ENCODE measurements at regions not wholly inside any gene's neighbourhood (a gene's known extent, or its start where the extent isn't known, plus 50 kb on each side); places are given as distances from the start of the nearest gene placed in this dataset.

- H3K36me3 ChIP-seq: no peaks in the 10 kb centered on the region
- intact Hi-C loops (cut with DNase I): no loop called here
- no peak overlapping the region for H3K4me3 ChIP-seq
- TF ChIP-seq, protein P1, sequence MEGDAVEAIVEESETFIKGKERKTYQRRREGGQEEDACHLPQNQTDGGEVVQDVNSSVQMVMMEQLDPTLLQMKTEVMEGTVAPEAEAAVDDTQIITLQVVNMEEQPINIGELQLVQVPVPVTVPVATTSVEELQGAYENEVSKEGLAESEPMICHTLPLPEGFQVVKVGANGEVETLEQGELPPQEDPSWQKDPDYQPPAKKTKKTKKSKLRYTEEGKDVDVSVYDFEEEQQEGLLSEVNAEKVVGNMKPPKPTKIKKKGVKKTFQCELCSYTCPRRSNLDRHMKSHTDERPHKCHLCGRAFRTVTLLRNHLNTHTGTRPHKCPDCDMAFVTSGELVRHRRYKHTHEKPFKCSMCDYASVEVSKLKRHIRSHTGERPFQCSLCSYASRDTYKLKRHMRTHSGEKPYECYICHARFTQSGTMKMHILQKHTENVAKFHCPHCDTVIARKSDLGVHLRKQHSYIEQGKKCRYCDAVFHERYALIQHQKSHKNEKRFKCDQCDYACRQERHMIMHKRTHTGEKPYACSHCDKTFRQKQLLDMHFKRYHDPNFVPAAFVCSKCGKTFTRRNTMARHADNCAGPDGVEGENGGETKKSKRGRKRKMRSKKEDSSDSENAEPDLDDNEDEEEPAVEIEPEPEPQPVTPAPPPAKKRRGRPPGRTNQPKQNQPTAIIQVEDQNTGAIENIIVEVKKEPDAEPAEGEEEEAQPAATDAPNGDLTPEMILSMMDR (IDR thresholded peaks at IDR 0.05): no peak
- H3K9me3 ChIP-seq: no peaks in the 10 kb centered on the region
- no peaks in the 10 kb centered on the region for H3K4me1 ChIP-seq
- no peak for DNase-seq (ENCODE audit: low spot score in 2 of 2)
- H3K27me3 ChIP-seq: no peaks in the 10 kb centered on the region
- no peak overlapping the region for H3K27ac ChIP-seq
Observed at GRCh38 chr20:24736131-24736843, 212.8 kb upstream of the CST7 start.

DNA sequence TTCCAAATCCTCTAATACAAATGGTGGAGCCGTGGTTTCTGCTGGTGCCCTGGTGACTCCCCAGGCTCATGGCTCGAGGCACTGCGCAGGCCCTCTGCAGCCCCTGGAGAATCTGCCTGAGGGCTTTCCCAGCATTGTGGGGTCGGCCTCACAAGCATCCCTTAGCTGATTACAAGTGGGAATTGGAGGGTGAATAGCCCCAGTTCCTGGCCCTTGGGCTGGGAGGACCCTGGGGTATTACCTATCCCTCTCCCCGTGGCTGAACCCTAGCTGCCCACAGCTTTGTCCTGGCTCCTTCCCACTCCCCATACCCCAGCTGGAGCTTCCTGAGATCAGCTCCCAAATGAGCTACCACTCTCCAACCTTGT is 212.2 kb upstream of the CST7 start:
- no peaks in the 10 kb centered on the region for H3K4me1 ChIP-seq
- H3K27ac ChIP-seq: no peak overlapping the region
- intact Hi-C loops (cut with DNase I): no loop called here
- H3K36me3 ChIP-seq: no peaks in the 10 kb centered on the region
- H3K9me3 ChIP-seq: no peaks in the 10 kb centered on the region
- TF ChIP-seq, protein P1 (IDR thresholded peaks at IDR 0.05): no peak
- H3K27me3 ChIP-seq: no peaks in the 10 kb centered on the region
- no peak for DNase-seq (ENCODE audit: low spot score in 2 of 2)
- H3K4me3 ChIP-seq: no peak overlapping the region

GRCh38 chr20:24737212-24737850 is 211.7 kb upstream of the CST7 start:
- DNase-seq (ENCODE audit: low spot score in 2 of 2): no peak
- H3K36me3 ChIP-seq: no peaks in the 10 kb centered on the region
- no peak overlapping the region for H3K4me3 ChIP-seq
- no peaks in the 10 kb centered on the region for H3K4me1 ChIP-seq
- TF ChIP-seq, protein P1 (IDR thresholded peaks at IDR 0.05): no peak
- no peaks in the 10 kb centered on the region for H3K27me3 ChIP-seq
- no peak overlapping the region for H3K27ac ChIP-seq
- intact Hi-C loops (cut with DNase I): no loop called here
- no peaks in the 10 kb centered on the region for H3K9me3 ChIP-seq

GRCh38 chr20:24738058-24738775 is 210.9 kb upstream of the CST7 start:
- Histone ChIP-seq H3K27me3 (no peaks in the 10 kb centered on the region), H3K27ac (no peak overlapping the region), H3K36me3 (no peaks in the 10 kb centered on the region), H3K4me1 (no peaks in the 10 kb centered on the region), H3K9me3 (no peaks in the 10 kb centered on the region), H3K4me3 (no peak overlapping the region)
- no peak for DNase-seq (ENCODE audit: low spot score in 2 of 2)
- TF ChIP-seq, protein P1 (IDR thresholded peaks at IDR 0.05): no peak
- intact Hi-C loops (cut with DNase I): no loop called here

- H3K9me3 ChIP-seq: no peaks in the 10 kb centered on the region
- TF ChIP-seq, protein P1 (IDR thresholded peaks at IDR 0.05): no peak
- H3K27ac ChIP-seq: no peak overlapping the region
- H3K36me3 ChIP-seq: no peaks in the 10 kb centered on the region
- intact Hi-C loops (cut with DNase I): no loop called here
- no peaks in the 10 kb centered on the region for H3K4me1 ChIP-seq
- H3K27me3 ChIP-seq: no peaks in the 10 kb centered on the region
- H3K4me3 ChIP-seq: no peak overlapping the region
- DNase-seq (ENCODE audit: low spot score in 2 of 2): no peak
Observed at GRCh38 chr20:24738981-24739633, 210.0 kb upstream of the CST7 start.
